HCT116 (cell line): ENCODE measurements at regions not wholly inside any gene's neighbourhood (a gene's known extent, or its start where the extent isn't known, plus 50 kb on each side); places are given as distances from the start of the nearest gene placed in this dataset.

Experiments
- ATAC-seq: fragments of 200-7000 bp; cut with Tn5 transposase; 2 replicates; pipeline ENCODE4 v1.9.1; 2020; ENCODE audit warnings: mild to moderate bottlenecking, moderate library complexity
- BruUV-seq: library from RNA; stranded (reverse); fragments of 400-500 nt; replicated peaks from 2 replicates; lab custom pipeline; 2021; lab: Mats Ljungman, UMichigan
- CTCF ChIA-PET: fragments of 300-600 bp; sonication (Branson Sonifier 250); formaldehyde crosslinking; loops from one replicate; lab custom pipeline; 2021; ENCODE audit warnings: antibody characterized with exemption; lab: Charles Lee
- POLR2A ChIA-PET: fragments of 300-600, 350-600 bp; sonication (Branson Sonifier 250); formaldehyde crosslinking; loops from one replicate; lab custom pipeline; 2021; ENCODE audit warnings: antibody characterized with exemption; lab: Charles Lee
- RAD21 ChIA-PET, 2 experiments: fragments of 300-600 bp; sonication (Branson Sonifier 250); formaldehyde crosslinking; loops; one replicate each; lab custom pipeline; 2023; ENCODE audit warnings: low total read pairs in 2 of 2; ENCODE audit not compliant: uncharacterized antibody in 2 of 2, unreplicated experiment in 2 of 2, low non-redundant PET in 1 of 2; lab: Charles Lee
- DNase-seq: peaks from one replicate; pipeline ENCODE4 v3.0.0-alpha.2; 2010; ENCODE audit warnings: low read depth, low spot score
- H2AFZ ChIP-seq: fragments of 200-600 bp; shearing (Covaris generic), sonication (generic); 2 replicates; pipeline ENCODE4 v1.6.1; 2017; ENCODE audit warnings: low read depth, mixed run types, mixed read lengths, antibody characterized with exemption, low read length; ENCODE audit not compliant: poor library complexity, severe bottlenecking
- H3K27ac ChIP-seq: 2 replicates; pipeline ENCODE4 v1.5.1; 2012; ENCODE audit warnings: low read depth, low read length
- H3K27me3 ChIP-seq: fragments of 200-600 bp; sonication (generic); 2 replicates; pipeline ENCODE4 v1.6.1; 2016; ENCODE audit warnings: mixed run types, low read length, mixed read lengths; ENCODE audit not compliant: insufficient read depth
- H3K36me3 ChIP-seq, 2 experiments: fragments of 200-500 bp in 1 of 2; fragments of 200-600 bp in 1 of 2; sonication (Bioruptor generic) in 1 of 2; sonication (generic) in 1 of 2; 2 replicates each; pipeline versions ENCODE4 v1.5.1 to v1.6.1; 2014 to 2016; ENCODE audit warnings: low read length in 2 of 2, inconsistent platforms in 1 of 2, mixed read lengths in 1 of 2, mixed run types in 1 of 2; ENCODE audit not compliant: insufficient read depth in 2 of 2, control insufficient read depth in 1 of 2
- H3K4me1 ChIP-seq, 2 experiments: fragments of 200-600 bp in 1 of 2; sonication (generic) in 1 of 2; 2 replicates each; pipeline versions ENCODE4 v1.5.1 to v1.6.1; 2012 to 2017; ENCODE audit warnings: low read length in 2 of 2, inconsistent platforms in 1 of 2, mild to moderate bottlenecking in 1 of 2, mixed read lengths in 1 of 2, mixed run types in 1 of 2, moderate library complexity in 1 of 2; ENCODE audit not compliant: insufficient read depth in 2 of 2, control insufficient read depth in 1 of 2
- H3K4me2 ChIP-seq: fragments of 200-600 bp; sonication (generic); 2 replicates; pipeline ENCODE4 v1.6.1; 2017; ENCODE audit warnings: mixed run types, low read length, mixed read lengths
- H3K4me3 ChIP-seq, 2 experiments: fragments of 200-600 bp in 1 of 2; sonication (generic) in 1 of 2; replicated peaks in 1 of 2; 2 replicates each; pipeline ENCODE4 v1.5.1; 2011 to 2016; ENCODE audit warnings: low read length in 2 of 2, control low read depth in 1 of 2, low read depth in 1 of 2, mild to moderate bottlenecking in 1 of 2, mixed read lengths in 1 of 2, mixed run types in 1 of 2
- H3K79me2 ChIP-seq: fragments of 200-600 bp; sonication (generic); 2 replicates; pipeline ENCODE4 v1.6.1; 2017; ENCODE audit warnings: mild to moderate bottlenecking, mixed run types, low read length, moderate library complexity, mixed read lengths; ENCODE audit not compliant: insufficient read depth
- H3K9ac ChIP-seq: fragments of 200-600 bp; sonication (generic); 2 replicates; pipeline ENCODE4 v1.6.1; 2016; ENCODE audit warnings: low read length, mixed read lengths
- H3K9me2 ChIP-seq: fragments of 200-600 bp; sonication (generic), shearing (Covaris generic); 2 replicates; pipeline ENCODE4 v1.6.1; 2017; ENCODE audit warnings: mixed run types, mild to moderate bottlenecking, moderate library complexity; ENCODE audit not compliant: insufficient read depth
- H3K9me3 ChIP-seq, 2 experiments: fragments of 200-500 bp in 1 of 2; fragments of 200-600 bp in 1 of 2; sonication (Bioruptor generic) in 1 of 2; sonication (generic) in 1 of 2; 2 replicates each; pipeline ENCODE4 v1.6.1; 2014 to 2017; ENCODE audit warnings: low read length in 2 of 2, mixed read lengths in 2 of 2, inconsistent platforms in 1 of 2, low read depth in 1 of 2, mild to moderate bottlenecking in 1 of 2, mixed run types in 1 of 2, moderate library complexity in 1 of 2; ENCODE audit not compliant: control insufficient read depth in 1 of 2, insufficient read depth in 1 of 2
- H4K20me1 ChIP-seq: fragments of 200-600 bp; sonication (generic), shearing (Covaris generic); 2 replicates; pipeline ENCODE4 v1.6.1; 2017; ENCODE audit warnings: mixed run types, mild to moderate bottlenecking, moderate library complexity; ENCODE audit not compliant: insufficient read depth
- CBX3 ChIP-seq: IDR thresholded peaks from 2 replicates; pipeline ENCODE4 v1.6.1; 2012; ENCODE audit warnings: low read depth
- ELF1 ChIP-seq: IDR thresholded peaks from 2 replicates; pipeline ENCODE4 v1.6.1; 2012; ENCODE audit warnings: low read depth, borderline replicate concordance
- MAX ChIP-seq: IDR thresholded peaks from 2 replicates; pipeline ENCODE4 v1.6.1; 2012
- POLR2A ChIP-seq: IDR thresholded peaks from 2 replicates; pipeline ENCODE4 v1.7.0; 2011; ENCODE audit warnings: borderline replicate concordance; ENCODE audit not compliant: insufficient read depth, insufficient read length; ENCODE audit errors: extremely low read depth
- POLR2AphosphoS5 ChIP-seq: IDR thresholded peaks from 2 replicates; pipeline ENCODE4 v1.6.1; 2011; ENCODE audit warnings: mild to moderate bottlenecking, low read depth, low read length, moderate library complexity
- TCF7L2 ChIP-seq: IDR thresholded peaks from 2 replicates; pipeline ENCODE4 v1.7.0; 2011; ENCODE audit warnings: borderline replicate concordance, inconsistent platforms; ENCODE audit not compliant: insufficient read depth, insufficient read length; ENCODE audit errors: extremely low read depth
- ZFX ChIP-seq: fragments of 450-650 bp; IDR thresholded peaks from 2 replicates; pipeline ENCODE4 v1.6.1; 2017
- ZNF274 ChIP-seq: fragments of 200-500 bp; sonication (Bioruptor generic); IDR thresholded peaks from 2 replicates; pipeline ENCODE4 v1.6.1; 2014; ENCODE audit warnings: mild to moderate bottlenecking, low read depth, low read length, inconsistent platforms
- intact Hi-C: fragments of 100-400 bp; cut with micrococcal nuclease; formaldehyde crosslinking; loops from 2 replicates; pipeline ENCODE4 v1.10.0; 2022
- TF ChIP-seq, protein P1 (sequence below): IDR thresholded peaks from 2 replicates; pipeline ENCODE4 v1.6.1; 2012

GRCh38 chr3:117490716-117491115, 781.1 kb downstream of the TUSC7 start:
- DNase-seq = no peak
- BruUV-seq = no TSS peak

DNA sequence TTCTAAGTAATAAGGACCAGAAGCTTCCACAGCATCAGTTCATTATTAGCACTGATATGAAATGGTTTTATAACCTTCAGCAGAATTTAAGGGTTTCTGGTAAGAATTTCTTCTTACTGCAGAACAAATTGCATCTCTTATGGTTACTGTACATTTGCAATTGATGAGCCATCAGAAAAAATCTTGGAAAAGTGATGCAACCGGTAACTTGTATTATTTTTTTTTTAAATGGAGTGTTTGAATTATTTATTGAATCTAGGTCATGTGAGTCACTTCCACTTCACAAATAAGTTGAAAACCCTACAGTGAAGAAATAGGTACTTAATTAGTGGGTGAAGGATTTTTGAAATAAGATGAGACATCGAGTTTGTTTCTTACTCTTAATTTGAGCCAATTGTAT, 786.0 kb downstream of the TUSC7 start:
- intact Hi-C loops = no loop called here
- ChIA-PET RAD21 (no interaction called here), POLR2A (no interaction called here), CTCF (no interaction called here)
- Histone ChIP-seq H3K9me3 (no peaks in the 10 kb centered on the region), H2AFZ (no peak overlapping the region), H3K27ac (no peak overlapping the region), H3K4me3 (no peak overlapping the region), H3K36me3 (no peaks in the 10 kb centered on the region), H4K20me1 (no peaks in the 10 kb centered on the region), H3K27me3 (no peaks in the 10 kb centered on the region), H3K4me2 (no peak overlapping the region), H3K9me2 (no peaks in the 10 kb centered on the region), H3K9ac (no peak overlapping the region), H3K79me2 (no peaks in the 10 kb centered on the region), H3K4me1 (no peaks in the 10 kb centered on the region)
- TF ChIP-seq ZFX = no peak
- no TSS peak for BruUV-seq
- no peak for DNase-seq
- ATAC-seq = no peak

More at GRCh38 chr3:117490716-117491115, 781.1 kb downstream of the TUSC7 start:
- Histone ChIP-seq H3K79me2 (no peaks in the 10 kb centered on the region), H4K20me1 (no peaks in the 10 kb centered on the region), H3K4me1 (no peaks in the 10 kb centered on the region), H3K4me2 (no peak overlapping the region), H3K9me3 (no peaks in the 10 kb centered on the region), H3K27ac (no peak overlapping the region), H3K9ac (no peak overlapping the region), H3K4me3 (no peak overlapping the region), H3K27me3 (no peaks in the 10 kb centered on the region), H3K9me2 (no peaks in the 10 kb centered on the region), H3K36me3 (no peaks in the 10 kb centered on the region), H2AFZ (no peak overlapping the region)
- ChIA-PET CTCF (no interaction called here), RAD21 (no interaction called here), POLR2A (no interaction called here)
- intact Hi-C loops = no loop called here
- TF ChIP-seq POLR2A (no peak), TCF7L2 (no peak), POLR2AphosphoS5 (no peak), CBX3 (no peak), ELF1 (no peak), ZFX (no peak), MAX (no peak), ZNF274 (no peak)
- TF ChIP-seq, protein P1, sequence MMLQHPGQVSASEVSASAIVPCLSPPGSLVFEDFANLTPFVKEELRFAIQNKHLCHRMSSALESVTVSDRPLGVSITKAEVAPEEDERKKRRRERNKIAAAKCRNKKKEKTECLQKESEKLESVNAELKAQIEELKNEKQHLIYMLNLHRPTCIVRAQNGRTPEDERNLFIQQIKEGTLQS = no peak
- TF ChIP-seq, all 23 proteins: peak for 0
- no peak for ATAC-seq
